HG03457 (cell line): ENCODE measurements at regions not wholly inside any gene's neighbourhood (a gene's known extent, or its start where the extent isn't known, plus 50 kb on each side); places are given as distances from the start of the nearest gene placed in this dataset.

Source experiments
- ATAC-seq: cut with Tn5 transposase; IDR thresholded peaks from one replicate; pipeline ENCODE4 v1.9.1; 2021; ENCODE audit warnings: moderate number of reproducible peaks; ENCODE audit not compliant: unreplicated experiment

- no peak for ATAC-seq
These were observed 57.3 kb downstream of the MAF start for GRCh38 chr16:79543219-79543618.

- ATAC-seq = no peak
These were observed 58.2 kb downstream of the MAF start for GRCh38 chr16:79542237-79542774.

- ATAC-seq = no peak
These were observed 59.5 kb downstream of the MAF start for GRCh38 chr16:79540825-79541595.

- ATAC-seq = no peak
These were observed 63.0 kb downstream of the MAF start for GRCh38 chr16:79537584-79537983.

GRCh38 chr16:79536958-79537357, 63.6 kb downstream of the MAF start:
- ATAC-seq = no peak

- no peak for ATAC-seq
These were observed 65.4 kb downstream of the MAF start for GRCh38 chr16:79535130-79535529.

- no peak for ATAC-seq
These were observed 66.4 kb downstream of the MAF start for GRCh38 chr16:79534143-79534542.

- ATAC-seq = no peak
These were observed 67.2 kb downstream of the MAF start for GRCh38 chr16:79533292-79533691.

- ATAC-seq = no peak
These were observed 67.8 kb downstream of the MAF start for GRCh38 chr16:79532785-79533184.

GRCh38 chr16:79532273-79532672, 68.3 kb downstream of the MAF start:
- no peak for ATAC-seq

GRCh38 chr16:79528338-79528737, 72.2 kb downstream of the MAF start:
- no peak for ATAC-seq

GRCh38 chr16:79523971-79524370, 76.6 kb downstream of the MAF start:
- no peak for ATAC-seq

- peak; percentile 52 for ATAC-seq
These were observed 81.1 kb downstream of the MAF start for GRCh38 chr16:79519448-79519847.

- no peak for ATAC-seq
These were observed 83.4 kb downstream of the MAF start for GRCh38 chr16:79517156-79517555.

- ATAC-seq = no peak
These were observed 89.7 kb downstream of the MAF start for GRCh38 chr16:79510879-79511278.

GRCh38 chr16:79509906-79510305, 90.6 kb downstream of the MAF start:
- no peak for ATAC-seq

GRCh38 chr16:79509211-79509631, 91.3 kb downstream of the MAF start:
- ATAC-seq = no peak

- no peak for ATAC-seq
These were observed 92.2 kb downstream of the MAF start for GRCh38 chr16:79508294-79508693.

GRCh38 chr16:79505344-79505743, 95.2 kb downstream of the MAF start:
- no peak for ATAC-seq

- ATAC-seq = no peak
These were observed 97.0 kb downstream of the MAF start for GRCh38 chr16:79503511-79503910.

- no peak for ATAC-seq
These were observed 99.1 kb downstream of the MAF start for GRCh38 chr16:79501446-79501845.

GRCh38 chr16:79500866-79501265, 99.7 kb downstream of the MAF start:
- ATAC-seq = no peak

GRCh38 chr16:79500286-79500685, 100.3 kb downstream of the MAF start:
- ATAC-seq = no peak
